Osteoblast (primary cell): ENCODE measurements at regions not wholly inside any gene's neighbourhood (a gene's known extent, or its start where the extent isn't known, plus 50 kb on each side); places are given as distances from the start of the nearest gene placed in this dataset.

ENCODE experiments used
- DNase-seq: peaks from one replicate; pipeline ENCODE4 v3.0.0; 2011; ENCODE audit warnings: low spot score, mixed read lengths; ENCODE audit not compliant: insufficient read length; ENCODE audit errors: missing footprints
- H2AFZ ChIP-seq: 2 replicates; pipeline ENCODE4 v1.6.0; 2011; ENCODE audit warnings: mild to moderate bottlenecking, low read length
- H3K27ac ChIP-seq: 2 replicates; pipeline ENCODE4 v1.5.1; 2011; ENCODE audit warnings: mild to moderate bottlenecking, low read depth, low read length, moderate library complexity
- H3K27me3 ChIP-seq: 2 replicates; pipeline ENCODE4 v1.6.0; 2012; ENCODE audit warnings: mild to moderate bottlenecking, control low read depth, inconsistent platforms, low read length, moderate library complexity; ENCODE audit not compliant: insufficient read depth
- H3K36me3 ChIP-seq: 2 replicates; pipeline ENCODE4 v1.5.1; 2011; ENCODE audit warnings: mild to moderate bottlenecking, low read length, control low read depth, moderate library complexity; ENCODE audit not compliant: insufficient read depth
- H3K4me1 ChIP-seq: 2 replicates; pipeline ENCODE4 v1.5.1; 2011; ENCODE audit warnings: mild to moderate bottlenecking, low read length, control low read depth, moderate library complexity; ENCODE audit not compliant: insufficient read depth
- H3K4me2 ChIP-seq: 2 replicates; pipeline ENCODE4 v1.6.0; 2011; ENCODE audit warnings: mild to moderate bottlenecking, low read length; ENCODE audit not compliant: insufficient read depth
- H3K4me3 ChIP-seq: fragments of 200-600 bp; sonication (generic); 3 replicates; pipeline ENCODE4 v1.5.1; 2012; ENCODE audit warnings: mild to moderate bottlenecking, low read length, inconsistent platforms; ENCODE audit not compliant: insufficient read depth
- H3K79me2 ChIP-seq: 2 replicates; pipeline ENCODE4 v1.6.0; 2012; ENCODE audit warnings: mild to moderate bottlenecking, low read length, control low read depth, inconsistent platforms; ENCODE audit not compliant: insufficient read depth
- H3K9me3 ChIP-seq: 2 replicates; pipeline ENCODE4 v1.5.1; 2011; ENCODE audit warnings: low read depth, low read length, control low read depth
- H4K20me1 ChIP-seq: 2 replicates; pipeline ENCODE4 v1.6.0; 2012; ENCODE audit warnings: mild to moderate bottlenecking, low read length, control low read depth; ENCODE audit not compliant: insufficient read depth
- TF ChIP-seq, protein P1 (sequence below): IDR thresholded peaks from 2 replicates; pipeline ENCODE4 v1.5.1; 2011; ENCODE audit warnings: mild to moderate bottlenecking, low read depth, low read length, moderate library complexity; ENCODE audit errors: extremely low read depth

- Histone ChIP-seq H3K79me2 (no peaks in the 10 kb centered on the region), H4K20me1 (no peaks in the 10 kb centered on the region), H2AFZ (no peak overlapping the region), H3K27ac (no peak overlapping the region), H3K4me1 (no peaks in the 10 kb centered on the region), H3K4me2 (no peak overlapping the region), H3K27me3 (no peaks in the 10 kb centered on the region), H3K4me3 (no peak overlapping the region), H3K36me3 (no peaks in the 10 kb centered on the region), H3K9me3 (no peaks in the 10 kb centered on the region)
- DNase-seq = no peak
- TF ChIP-seq, protein P1, sequence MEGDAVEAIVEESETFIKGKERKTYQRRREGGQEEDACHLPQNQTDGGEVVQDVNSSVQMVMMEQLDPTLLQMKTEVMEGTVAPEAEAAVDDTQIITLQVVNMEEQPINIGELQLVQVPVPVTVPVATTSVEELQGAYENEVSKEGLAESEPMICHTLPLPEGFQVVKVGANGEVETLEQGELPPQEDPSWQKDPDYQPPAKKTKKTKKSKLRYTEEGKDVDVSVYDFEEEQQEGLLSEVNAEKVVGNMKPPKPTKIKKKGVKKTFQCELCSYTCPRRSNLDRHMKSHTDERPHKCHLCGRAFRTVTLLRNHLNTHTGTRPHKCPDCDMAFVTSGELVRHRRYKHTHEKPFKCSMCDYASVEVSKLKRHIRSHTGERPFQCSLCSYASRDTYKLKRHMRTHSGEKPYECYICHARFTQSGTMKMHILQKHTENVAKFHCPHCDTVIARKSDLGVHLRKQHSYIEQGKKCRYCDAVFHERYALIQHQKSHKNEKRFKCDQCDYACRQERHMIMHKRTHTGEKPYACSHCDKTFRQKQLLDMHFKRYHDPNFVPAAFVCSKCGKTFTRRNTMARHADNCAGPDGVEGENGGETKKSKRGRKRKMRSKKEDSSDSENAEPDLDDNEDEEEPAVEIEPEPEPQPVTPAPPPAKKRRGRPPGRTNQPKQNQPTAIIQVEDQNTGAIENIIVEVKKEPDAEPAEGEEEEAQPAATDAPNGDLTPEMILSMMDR = no peak
Measured at GRCh38 chr5:8598356-8598755, 729.4 kb downstream of the MTRR start.

GRCh38 chr5:8598996-8599395, 730.0 kb downstream of the MTRR start:
- no peaks in the 10 kb centered on the region for H3K9me3 ChIP-seq
- H4K20me1 ChIP-seq = no peaks in the 10 kb centered on the region
- H3K4me2 ChIP-seq = no peak overlapping the region
- no peak overlapping the region for H2AFZ ChIP-seq
- H3K36me3 ChIP-seq = no peaks in the 10 kb centered on the region
- TF ChIP-seq, protein P1 = no peak
- no peak for DNase-seq
- no peak overlapping the region for H3K4me3 ChIP-seq
- H3K27me3 ChIP-seq = no peaks in the 10 kb centered on the region
- no peaks in the 10 kb centered on the region for H3K79me2 ChIP-seq
- no peaks in the 10 kb centered on the region for H3K4me1 ChIP-seq
- H3K27ac ChIP-seq = no peak overlapping the region

- Histone ChIP-seq H3K27ac (no peak overlapping the region), H3K4me3 (no peak overlapping the region), H3K27me3 (no peaks in the 10 kb centered on the region), H3K79me2 (no peaks in the 10 kb centered on the region), H3K36me3 (no peaks in the 10 kb centered on the region), H3K4me1 (no peaks in the 10 kb centered on the region), H2AFZ (no peak overlapping the region), H3K9me3 (no peaks in the 10 kb centered on the region), H4K20me1 (no peaks in the 10 kb centered on the region), H3K4me2 (no peak overlapping the region)
- no peak for DNase-seq
- TF ChIP-seq, protein P1 = no peak
Measured at GRCh38 chr5:8600843-8601242, 731.9 kb downstream of the MTRR start.

DNA sequence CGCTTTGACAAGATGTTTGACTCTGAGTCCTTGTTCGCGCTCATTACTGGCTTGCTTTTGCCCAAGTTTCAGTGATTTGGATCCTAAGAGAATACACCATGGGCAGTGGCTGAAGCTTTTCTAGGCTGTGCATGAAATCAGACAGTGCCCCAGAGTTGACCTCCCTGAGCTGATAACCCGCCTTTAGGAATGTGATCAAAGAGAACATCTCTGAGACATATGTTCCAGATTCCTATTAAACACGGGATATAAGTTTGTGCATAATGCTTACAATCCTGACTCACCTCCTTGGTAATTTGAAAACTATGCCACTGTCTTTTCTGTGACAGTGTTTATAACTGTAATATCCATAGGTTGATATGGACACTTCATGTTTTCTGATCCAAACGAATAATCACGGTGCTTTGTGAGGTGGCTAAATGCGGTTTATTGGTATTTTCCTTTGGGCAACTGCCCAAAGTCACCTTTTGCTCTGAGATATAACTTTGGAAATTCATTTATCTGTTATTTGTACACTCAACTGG, 732.9 kb downstream of the MTRR start:
- H3K9me3 ChIP-seq = no peaks in the 10 kb centered on the region
- H4K20me1 ChIP-seq = no peaks in the 10 kb centered on the region
- H3K4me3 ChIP-seq = no peak overlapping the region
- no peaks in the 10 kb centered on the region for H3K27me3 ChIP-seq
- no peaks in the 10 kb centered on the region for H3K79me2 ChIP-seq
- no peak overlapping the region for H2AFZ ChIP-seq
- no peaks in the 10 kb centered on the region for H3K36me3 ChIP-seq
- no peak overlapping the region for H3K4me2 ChIP-seq
- H3K4me1 ChIP-seq = no peaks in the 10 kb centered on the region
- TF ChIP-seq, protein P1 = no peak
- H3K27ac ChIP-seq = no peak overlapping the region
- DNase-seq = no peak
